ENCODE measurements at regions not wholly inside any gene's neighbourhood (a gene's known extent, or its start where the extent isn't known, plus 50 kb on each side); places are given as distances from the start of the nearest gene placed in this dataset.

DNA sequence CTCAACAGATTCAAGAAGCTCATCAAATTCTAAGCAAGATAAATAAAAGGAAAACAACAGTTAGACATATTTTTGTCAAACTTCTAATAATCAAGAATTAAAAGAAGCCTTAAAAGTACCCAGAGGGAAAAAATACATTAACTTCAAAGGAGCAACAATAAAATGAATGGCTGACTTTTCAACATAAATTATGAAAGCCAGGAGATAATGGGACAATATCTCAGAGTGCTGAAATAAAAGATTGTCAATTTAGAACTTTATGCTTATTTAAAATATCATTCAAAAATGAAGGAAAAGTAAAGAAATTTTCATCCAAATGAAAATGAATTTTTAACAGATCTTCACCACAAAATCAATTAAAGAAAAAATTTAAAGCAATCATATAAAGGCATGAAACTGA, 108.5 kb upstream of the IL6 start:
- H3K79me1 ChIP-seq (ENCODE audit: low read length), result no peaks in the 10 kb centered on the region
- H2BK5ac ChIP-seq (ENCODE audit: low read length), result no peak overlapping the region
- H4K5ac ChIP-seq (ENCODE audit: low read length), result no peak overlapping the region
- H3K4me3 ChIP-seq (ENCODE audit: low read length), result no peak overlapping the region
- no peak overlapping the region for H2BK15ac ChIP-seq (replicated peaks; ENCODE audit: low read depth)
- no peaks in the 10 kb centered on the region for H3K79me2 ChIP-seq (ENCODE audit: control insufficient read depth, insufficient read depth, low read length)
- H3K4me2 ChIP-seq (ENCODE audit: low read length), result no peak overlapping the region
- no peaks in the 10 kb centered on the region for H3K36me3 ChIP-seq (ENCODE audit: control insufficient read depth, insufficient read depth, low read length)
- H3K56ac ChIP-seq (ENCODE audit: low read length), result no peak overlapping the region
- H3K4ac ChIP-seq (ENCODE audit: low read depth, low read length), result no peak overlapping the region
- DNase-seq, result no peak
- no peaks in the 10 kb centered on the region for H3K27me3 ChIP-seq (ENCODE audit: insufficient read depth, low read length, poor library complexity)
- no peak overlapping the region for H3K18ac ChIP-seq (ENCODE audit: low read length)
- no peaks in the 10 kb centered on the region for H3K4me1 ChIP-seq (ENCODE audit: control insufficient read depth, low read depth, low read length)
- H3K27ac ChIP-seq (ENCODE audit: low read depth, low read length), result no peak overlapping the region
- H2BK120ac ChIP-seq (ENCODE audit: low read depth, low read length), result no peak overlapping the region
- no peak overlapping the region for H4K8ac ChIP-seq (ENCODE audit: low read depth, low read length)
- no peak overlapping the region for H2AK5ac ChIP-seq (ENCODE audit: low read length)
- H3K9ac ChIP-seq (ENCODE audit: low read length), result no peak overlapping the region
- H3K23ac ChIP-seq (ENCODE audit: low read length), result no peak overlapping the region

- Histone ChIP-seq H4K8ac (ENCODE audit: low read depth, low read length) (no peak overlapping the region), H3K4me1 (ENCODE audit: control insufficient read depth, low read depth, low read length) (no peaks in the 10 kb centered on the region), H3K4me3 (ENCODE audit: low read length) (no peak overlapping the region), H3K18ac (ENCODE audit: low read length) (no peak overlapping the region), H2BK15ac (replicated peaks; ENCODE audit: low read depth) (no peak overlapping the region), H2AK5ac (ENCODE audit: low read length) (no peak overlapping the region), H3K9ac (ENCODE audit: low read length) (no peak overlapping the region), H3K79me2 (ENCODE audit: control insufficient read depth, insufficient read depth, low read length) (no peaks in the 10 kb centered on the region), H3K56ac (ENCODE audit: low read length) (no peak overlapping the region), H3K79me1 (ENCODE audit: low read length) (no peaks in the 10 kb centered on the region), H3K4me2 (ENCODE audit: low read length) (no peak overlapping the region), H3K23ac (ENCODE audit: low read length) (no peak overlapping the region), H3K27me3 (ENCODE audit: insufficient read depth, low read length, poor library complexity) (no peaks in the 10 kb centered on the region), H3K36me3 (ENCODE audit: control insufficient read depth, insufficient read depth, low read length) (no peaks in the 10 kb centered on the region), H2BK5ac (ENCODE audit: low read length) (no peak overlapping the region), H2BK120ac (ENCODE audit: low read depth, low read length) (no peak overlapping the region), H3K4ac (ENCODE audit: low read depth, low read length) (no peak overlapping the region), H3K27ac (ENCODE audit: low read depth, low read length) (no peak overlapping the region), H4K5ac (ENCODE audit: low read length) (no peak overlapping the region)
- DNase-seq, result no peak
- no CpG with 5 or more reads among the region's 4 CpGs for WGBS (ENCODE audit: extremely low coverage, insufficient coverage, low lambda C conversion rate)
These were observed 109.8 kb upstream of the IL6 start for GRCh38 chr7:22617166-22617565.

DNA sequence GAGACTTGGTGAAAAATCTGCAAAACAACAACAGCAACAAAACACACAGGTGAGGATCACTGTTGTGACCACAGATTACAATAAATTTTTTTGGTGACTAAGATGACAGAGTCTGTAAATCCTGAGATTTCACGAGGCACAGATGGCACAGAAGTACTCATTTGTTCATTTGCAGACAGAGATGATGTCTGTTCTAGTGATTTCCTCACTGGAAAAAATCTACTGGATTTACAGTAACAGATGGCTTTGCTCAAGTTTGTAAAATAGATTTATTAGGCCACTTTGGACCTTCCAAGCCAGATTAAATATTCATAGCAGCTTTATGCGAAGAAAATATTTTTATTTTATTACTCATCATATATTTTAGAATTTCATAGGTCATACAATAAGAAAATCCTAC, 113.5 kb upstream of the IL6 start:
- H3K36me3 ChIP-seq (ENCODE audit: control insufficient read depth, insufficient read depth, low read length), result no peaks in the 10 kb centered on the region
- no peaks in the 10 kb centered on the region for H3K79me1 ChIP-seq (ENCODE audit: low read length)
- WGBS (ENCODE audit: extremely low coverage, insufficient coverage, low lambda C conversion rate), result no CpG with 5 or more reads among the region's 2 CpGs
- H3K56ac ChIP-seq (ENCODE audit: low read length), result no peak overlapping the region
- no peaks in the 10 kb centered on the region for H3K79me2 ChIP-seq (ENCODE audit: control insufficient read depth, insufficient read depth, low read length)
- no peak overlapping the region for H2BK120ac ChIP-seq (ENCODE audit: low read depth, low read length)
- no peak overlapping the region for H2BK15ac ChIP-seq (replicated peaks; ENCODE audit: low read depth)
- H3K27me3 ChIP-seq (ENCODE audit: insufficient read depth, low read length, poor library complexity), result no peaks in the 10 kb centered on the region
- no peak overlapping the region for H2BK5ac ChIP-seq (ENCODE audit: low read length)
- no peak overlapping the region for H2AK5ac ChIP-seq (ENCODE audit: low read length)
- H3K27ac ChIP-seq (ENCODE audit: low read depth, low read length), result no peak overlapping the region
- H4K8ac ChIP-seq (ENCODE audit: low read depth, low read length), result no peak overlapping the region
- H3K4me2 ChIP-seq (ENCODE audit: low read length), result no peak overlapping the region
- H3K4me3 ChIP-seq (ENCODE audit: low read length), result no peak overlapping the region
- H3K4ac ChIP-seq (ENCODE audit: low read depth, low read length), result no peak overlapping the region
- H3K18ac ChIP-seq (ENCODE audit: low read length), result no peak overlapping the region
- H3K9ac ChIP-seq (ENCODE audit: low read length), result no peak overlapping the region
- H3K23ac ChIP-seq (ENCODE audit: low read length), result no peak overlapping the region
- no peaks in the 10 kb centered on the region for H3K4me1 ChIP-seq (ENCODE audit: control insufficient read depth, low read depth, low read length)
- H4K5ac ChIP-seq (ENCODE audit: low read length), result no peak overlapping the region
- DNase-seq, result no peak

DNA sequence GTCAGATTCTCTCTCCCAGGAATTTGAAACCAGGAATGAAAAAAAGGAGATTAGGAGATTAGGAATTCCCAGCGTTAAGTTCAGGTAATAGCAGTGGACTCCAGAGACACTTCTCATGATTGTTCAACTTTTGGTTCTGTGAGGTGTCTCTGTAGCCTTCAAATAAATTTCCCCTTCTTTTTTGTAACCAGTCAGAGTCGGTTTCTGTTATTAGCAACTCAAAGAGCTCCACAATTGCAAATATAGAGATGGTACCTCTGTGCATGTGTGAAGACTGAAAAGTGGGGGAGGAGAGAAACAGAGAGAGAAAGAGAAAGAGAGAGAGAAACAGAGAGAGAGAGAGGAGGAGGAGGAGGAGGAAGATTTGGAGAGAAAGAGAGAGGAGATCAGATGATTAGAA, 112.8 kb upstream of the STEAP1B start:
- no CpG with 5 or more reads among the region's 2 CpGs for WGBS (ENCODE audit: extremely low coverage, insufficient coverage, low lambda C conversion rate)
- Histone ChIP-seq H3K27me3 (ENCODE audit: insufficient read depth, low read length, poor library complexity) (no peaks in the 10 kb centered on the region), H3K4ac (ENCODE audit: low read depth, low read length) (no peak overlapping the region), H3K23ac (ENCODE audit: low read length) (no peak overlapping the region), H3K18ac (ENCODE audit: low read length) (no peak overlapping the region), H2BK15ac (replicated peaks; ENCODE audit: low read depth) (no peak overlapping the region), H3K4me3 (ENCODE audit: low read length) (no peak overlapping the region), H4K8ac (ENCODE audit: low read depth, low read length) (no peak overlapping the region), H3K36me3 (ENCODE audit: control insufficient read depth, insufficient read depth, low read length) (no peaks in the 10 kb centered on the region), H4K5ac (ENCODE audit: low read length) (no peak overlapping the region), H3K9ac (ENCODE audit: low read length) (no peak overlapping the region), H3K79me2 (ENCODE audit: control insufficient read depth, insufficient read depth, low read length) (no peaks in the 10 kb centered on the region), H3K27ac (ENCODE audit: low read depth, low read length) (no peak overlapping the region), H3K4me2 (ENCODE audit: low read length) (no peak overlapping the region), H3K56ac (ENCODE audit: low read length) (no peak overlapping the region), H2BK120ac (ENCODE audit: low read depth, low read length) (peak overlapping the region; percentile 3), H3K4me1 (ENCODE audit: control insufficient read depth, low read depth, low read length) (no peaks in the 10 kb centered on the region), H2AK5ac (ENCODE audit: low read length) (no peak overlapping the region), H2BK5ac (ENCODE audit: low read length) (no peak overlapping the region), H3K79me1 (ENCODE audit: low read length) (no peaks in the 10 kb centered on the region)
- DNase-seq, result no peak

- peak overlapping the region; percentile 9 for H3K27ac ChIP-seq (ENCODE audit: low read depth, low read length)
- H3K79me1 ChIP-seq (ENCODE audit: low read length), result no peaks in the 10 kb centered on the region
- no peaks in the 10 kb centered on the region for H3K27me3 ChIP-seq (ENCODE audit: insufficient read depth, low read length, poor library complexity)
- no peak overlapping the region for H3K4me2 ChIP-seq (ENCODE audit: low read length)
- no peak for DNase-seq
- H2BK15ac ChIP-seq (replicated peaks; ENCODE audit: low read depth), result no peak overlapping the region
- no peak overlapping the region for H3K4me3 ChIP-seq (ENCODE audit: low read length)
- H3K79me2 ChIP-seq (ENCODE audit: control insufficient read depth, insufficient read depth, low read length), result no peaks in the 10 kb centered on the region
- H3K23ac ChIP-seq (ENCODE audit: low read length), result no peak overlapping the region
- no peak overlapping the region for H2BK120ac ChIP-seq (ENCODE audit: low read depth, low read length)
- peak overlapping the region; percentile 15 for H4K8ac ChIP-seq (ENCODE audit: low read depth, low read length)
- no peaks in the 10 kb centered on the region for H3K36me3 ChIP-seq (ENCODE audit: control insufficient read depth, insufficient read depth, low read length)
- H4K5ac ChIP-seq (ENCODE audit: low read length), result no peak overlapping the region
- H2BK5ac ChIP-seq (ENCODE audit: low read length), result no peak overlapping the region
- H3K18ac ChIP-seq (ENCODE audit: low read length), result no peak overlapping the region
- no CpG with 5 or more reads among the region's 4 CpGs for WGBS (ENCODE audit: extremely low coverage, insufficient coverage, low lambda C conversion rate)
- no peak overlapping the region for H3K4ac ChIP-seq (ENCODE audit: low read depth, low read length)
- no peaks in the 10 kb centered on the region for H3K4me1 ChIP-seq (ENCODE audit: control insufficient read depth, low read depth, low read length)
- no peak overlapping the region for H3K56ac ChIP-seq (ENCODE audit: low read length)
- no peak overlapping the region for H2AK5ac ChIP-seq (ENCODE audit: low read length)
- no peak overlapping the region for H3K9ac ChIP-seq (ENCODE audit: low read length)
These were observed 111.7 kb upstream of the STEAP1B start for GRCh38 chr7:22611758-22612079.

DNA sequence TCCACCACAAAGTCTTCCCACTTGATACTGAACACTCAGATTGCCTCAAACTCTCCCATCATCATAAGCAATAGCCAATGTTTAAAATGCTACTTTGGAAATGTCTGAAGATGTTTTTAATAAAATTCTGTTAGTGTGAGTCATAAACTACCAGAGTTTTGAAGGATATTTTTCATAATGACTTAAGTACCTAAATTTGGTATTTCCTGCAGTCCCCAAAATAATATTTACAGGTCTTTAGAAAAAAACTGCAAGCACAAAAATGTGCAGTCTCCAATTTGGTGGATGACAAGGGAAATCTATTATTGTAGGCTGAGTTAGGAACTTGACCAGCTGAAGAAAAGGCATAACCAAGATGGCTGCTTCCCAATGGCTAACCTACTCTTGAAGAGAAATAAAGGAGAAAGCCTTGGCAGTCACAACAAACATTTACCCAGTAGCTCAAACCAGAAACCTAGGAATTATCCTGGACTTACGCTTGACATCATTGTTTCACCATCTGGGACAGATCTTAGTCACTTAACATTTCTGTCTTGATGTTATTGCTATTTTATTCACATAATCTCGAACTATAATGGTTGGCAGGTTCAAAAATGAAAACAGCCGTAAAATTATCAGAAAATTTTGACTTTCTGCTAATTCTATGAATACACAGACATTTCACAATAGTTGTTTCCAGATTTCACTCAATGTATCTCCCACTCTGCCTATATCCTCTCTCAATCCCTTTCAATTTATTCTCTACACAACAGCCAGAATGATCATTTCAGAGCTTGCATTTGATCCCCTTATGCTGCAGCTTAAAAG, 111.2 kb upstream of the STEAP1B start:
- H3K4ac ChIP-seq (ENCODE audit: low read depth, low read length), result no peak overlapping the region
- H3K4me1 ChIP-seq (ENCODE audit: control insufficient read depth, low read depth, low read length), result no peaks in the 10 kb centered on the region
- H3K27ac ChIP-seq (ENCODE audit: low read depth, low read length), result no peak overlapping the region
- no peak overlapping the region for H3K9ac ChIP-seq (ENCODE audit: low read length)
- no peak overlapping the region for H2BK15ac ChIP-seq (replicated peaks; ENCODE audit: low read depth)
- H4K5ac ChIP-seq (ENCODE audit: low read length), result no peak overlapping the region
- H2BK5ac ChIP-seq (ENCODE audit: low read length), result no peak overlapping the region
- H3K79me2 ChIP-seq (ENCODE audit: control insufficient read depth, insufficient read depth, low read length), result no peaks in the 10 kb centered on the region
- no peaks in the 10 kb centered on the region for H3K79me1 ChIP-seq (ENCODE audit: low read length)
- no CpG with 5 or more reads among the region's 3 CpGs for WGBS (ENCODE audit: extremely low coverage, insufficient coverage, low lambda C conversion rate)
- H3K36me3 ChIP-seq (ENCODE audit: control insufficient read depth, insufficient read depth, low read length), result no peaks in the 10 kb centered on the region
- H3K23ac ChIP-seq (ENCODE audit: low read length), result no peak overlapping the region
- no peak overlapping the region for H2AK5ac ChIP-seq (ENCODE audit: low read length)
- no peak overlapping the region for H2BK120ac ChIP-seq (ENCODE audit: low read depth, low read length)
- no peak overlapping the region for H3K4me3 ChIP-seq (ENCODE audit: low read length)
- no peaks in the 10 kb centered on the region for H3K27me3 ChIP-seq (ENCODE audit: insufficient read depth, low read length, poor library complexity)
- no peak for DNase-seq
- H3K18ac ChIP-seq (ENCODE audit: low read length), result no peak overlapping the region
- no peak overlapping the region for H3K56ac ChIP-seq (ENCODE audit: low read length)
- no peak overlapping the region for H3K4me2 ChIP-seq (ENCODE audit: low read length)
- H4K8ac ChIP-seq (ENCODE audit: low read depth, low read length), result peak overlapping the region; percentile 15
